IPS DF 4.7 (cell line): ENCODE measurements at regions not wholly inside any gene's neighbourhood (a gene's known extent, or its start where the extent isn't known, plus 50 kb on each side); places are given as distances from the start of the nearest gene placed in this dataset.
A peak's percentile ranks its signal among the peaks of the same experiment; 100 is the strongest.
"Not testable (repeated sequence)": the region's sequence is repeated elsewhere in the genome, so short reads cannot be mapped to it uniquely, and the experiment has no call there.

ENCODE experiments used
- DNase-seq: peaks from one replicate; pipeline ENCODE4 v3.0.0-alpha.2; 2013; ENCODE audit warnings: low spot score; ENCODE audit errors: extremely low read depth

- DNase-seq = no peak
Observed at GRCh38 chr7:4523219-4523618, 158.9 kb upstream of the FOXK1 start.

GRCh38 chr7:4523873-4524272 lies 158.2 kb upstream of the FOXK1 start:
- no peak for DNase-seq

- no peak for DNase-seq
Observed at GRCh38 chr7:4525884-4526283, 156.2 kb upstream of the FOXK1 start.

GRCh38 chr7:4527988-4528636 lies 154.0 kb upstream of the FOXK1 start:
- no peak for DNase-seq

- peak; percentile 25 for DNase-seq
Observed at GRCh38 chr7:4531236-4531635, 150.9 kb upstream of the FOXK1 start.

GRCh38 chr7:4533339-4533738 lies 148.8 kb upstream of the FOXK1 start:
- DNase-seq = not testable (repeated sequence)

GRCh38 chr7:4549681-4550080 lies 132.4 kb upstream of the FOXK1 start:
- no peak for DNase-seq

GRCh38 chr7:4550117-4550516 lies 132.0 kb upstream of the FOXK1 start:
- no peak for DNase-seq

- DNase-seq = no peak
Observed at GRCh38 chr7:4552985-4553384, 129.1 kb upstream of the FOXK1 start.

GRCh38 chr7:4556868-4557793 lies 125.0 kb upstream of the FOXK1 start:
- no peak for DNase-seq

GRCh38 chr7:4561795-4562194 lies 120.3 kb upstream of the FOXK1 start:
- DNase-seq = no peak

GRCh38 chr7:4566714-4567113 lies 115.4 kb upstream of the FOXK1 start:
- no peak for DNase-seq

- DNase-seq = no peak
Observed at GRCh38 chr7:4574851-4575250, 107.2 kb upstream of the FOXK1 start.

- no peak for DNase-seq
Observed at GRCh38 chr7:4575254-4575653, 106.8 kb upstream of the FOXK1 start.

- DNase-seq = no peak
Observed at GRCh38 chr7:4602905-4603842, 78.9 kb upstream of the FOXK1 start.

GRCh38 chr7:4603843-4604231 lies 78.3 kb upstream of the FOXK1 start:
- DNase-seq = no peak

- no peak for DNase-seq
Observed at GRCh38 chr7:4604456-4604940, 77.6 kb upstream of the FOXK1 start.

- no peak for DNase-seq
Observed at GRCh38 chr7:4606797-4607196, 75.3 kb upstream of the FOXK1 start.

- DNase-seq = no peak
Observed at GRCh38 chr7:4607311-4607729, 74.8 kb upstream of the FOXK1 start.

GRCh38 chr7:4609576-4609975 lies 72.5 kb upstream of the FOXK1 start:
- not testable (repeated sequence) for DNase-seq

- no peak for DNase-seq
Observed at GRCh38 chr7:4610768-4611467, 71.2 kb upstream of the FOXK1 start.
